Skeletal muscle tissue (tissue), 3 donors: ENCODE measurements at regions not wholly inside any gene's neighbourhood (a gene's known extent, or its start where the extent isn't known, plus 50 kb on each side); places are given as distances from the start of the nearest gene placed in this dataset.
"Not testable (repeated sequence)": the region's sequence is repeated elsewhere in the genome, so short reads cannot be mapped to it uniquely, and the experiment has no call there.

ENCODE experiments used
- H3K27ac ChIP-seq: one replicate; pipeline ENCODE4 v1.7.0; 2013; ENCODE audit warnings: mild to moderate bottlenecking, low read depth, low read length, inconsistent platforms
- H3K27me3 ChIP-seq, 3 donors: one replicate each; pipeline ENCODE4 v1.7.0; 2013; ENCODE audit warnings: low read length in 3 of 3; ENCODE audit not compliant: control insufficient read depth in 3 of 3, insufficient read depth in 3 of 3
- H3K36me3 ChIP-seq, 3 donors: one replicate each; pipeline ENCODE4 v1.7.0; 2013; ENCODE audit warnings: low read length in 3 of 3; ENCODE audit not compliant: control insufficient read depth in 3 of 3, insufficient read depth in 3 of 3
- H3K4me1 ChIP-seq, 3 donors: one replicate each; pipeline ENCODE4 v1.7.0; 2013; ENCODE audit warnings: low read length in 3 of 3, mild to moderate bottlenecking in 3 of 3; ENCODE audit not compliant: control insufficient read depth in 3 of 3, insufficient read depth in 3 of 3
- H3K4me3 ChIP-seq, 3 donors: one replicate each; pipeline ENCODE4 v1.7.0; 2013; ENCODE audit warnings: low read length in 3 of 3
- H3K9ac ChIP-seq, 3 donors: one replicate each; pipeline ENCODE4 v1.7.0; 2013; ENCODE audit warnings: low read length in 3 of 3, mild to moderate bottlenecking in 3 of 3, moderate library complexity in 2 of 3, low read depth in 1 of 3
- H3K9me3 ChIP-seq, 3 donors: one replicate each; pipeline ENCODE4 v1.7.0; 2013; ENCODE audit warnings: low read length in 3 of 3; ENCODE audit not compliant: control insufficient read depth in 3 of 3
- donor health status: Osteomylitis.

- H3K9ac ChIP-seq = no peak overlapping the region
- no peaks in the 10 kb centered on the region for H3K36me3 ChIP-seq
- no peaks in the 10 kb centered on the region for H3K9me3 ChIP-seq
- no peaks in the 10 kb centered on the region for H3K4me1 ChIP-seq
- no peak overlapping the region for H3K27ac ChIP-seq
- H3K4me3 ChIP-seq = no peak overlapping the region
- H3K27me3 ChIP-seq = no peaks in the 10 kb centered on the region
Measured at GRCh38 chr9:11686733-11687132, 1006.5 kb upstream of the TYRP1 start.

DNA sequence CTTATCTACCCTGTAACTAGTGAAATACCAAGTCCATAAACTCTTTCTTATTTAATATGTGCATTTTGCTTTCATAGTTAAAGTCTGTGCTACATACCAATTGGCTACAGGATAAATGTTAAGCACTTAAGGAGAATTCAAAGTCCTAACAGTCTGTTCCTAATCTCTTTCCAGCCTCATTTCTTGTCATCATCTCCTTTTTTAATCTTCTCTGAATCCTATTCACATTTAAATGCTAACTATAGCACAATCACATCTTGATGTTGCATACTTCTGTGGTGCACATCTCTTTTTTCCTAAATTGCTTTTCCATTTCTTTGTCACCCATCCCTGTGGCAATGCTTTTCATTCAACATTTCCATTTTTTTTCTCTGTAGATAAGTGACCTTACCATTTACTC, 996.1 kb upstream of the TYRP1 start:
- Histone ChIP-seq H3K9ac (no peak overlapping the region), H3K27ac (no peak overlapping the region), H3K27me3 (no peaks in the 10 kb centered on the region), H3K9me3 (no peaks in the 10 kb centered on the region), H3K36me3 (no peaks in the 10 kb centered on the region), H3K4me1 (no peaks in the 10 kb centered on the region), H3K4me3 (no peak overlapping the region)

DNA sequence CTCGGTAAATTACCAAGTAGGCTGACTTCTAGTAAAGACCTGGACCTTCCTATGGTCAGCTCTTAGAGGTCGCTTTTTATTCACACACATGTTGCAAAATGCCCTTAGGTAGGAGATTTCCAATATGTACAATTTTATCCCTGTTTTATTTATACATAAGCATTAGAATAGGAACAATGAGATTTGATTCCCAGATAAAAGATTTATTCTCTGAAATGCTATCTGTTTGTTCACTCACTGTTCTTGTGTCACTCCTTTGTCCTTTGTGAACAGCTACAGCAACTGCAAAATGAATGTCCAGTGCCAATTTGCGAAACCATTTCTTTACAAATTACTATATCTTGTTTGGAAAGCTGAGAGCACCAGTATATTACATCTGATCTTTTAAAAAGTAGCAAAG, 991.5 kb upstream of the TYRP1 start:
- H3K9me3 ChIP-seq = no peaks in the 10 kb centered on the region
- H3K4me3 ChIP-seq = no peak overlapping the region
- no peak overlapping the region for H3K9ac ChIP-seq
- no peaks in the 10 kb centered on the region for H3K4me1 ChIP-seq
- no peak overlapping the region for H3K27ac ChIP-seq
- no peaks in the 10 kb centered on the region for H3K36me3 ChIP-seq
- no peaks in the 10 kb centered on the region for H3K27me3 ChIP-seq

DNA sequence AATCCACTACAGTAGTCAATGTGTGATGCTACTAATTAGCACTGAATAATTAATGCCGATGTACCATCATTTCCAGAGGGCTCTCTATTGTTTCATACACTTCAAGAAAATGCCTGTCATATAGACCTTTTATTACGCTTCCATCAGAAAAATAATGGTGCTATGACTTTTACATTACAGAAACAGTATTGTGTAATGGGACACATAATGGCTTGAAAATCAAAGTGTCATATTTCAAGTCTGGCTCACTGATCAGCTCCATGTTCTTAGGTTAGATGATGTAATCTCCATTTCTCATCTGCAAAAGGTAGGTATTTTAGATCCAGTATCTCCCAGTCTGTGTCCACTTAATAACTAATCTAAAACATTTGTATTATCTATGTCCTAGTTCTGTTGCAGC, 990.6 kb upstream of the TYRP1 start:
- Histone ChIP-seq H3K27me3 (no peaks in the 10 kb centered on the region), H3K4me3 (no peak overlapping the region), H3K4me1 (no peaks in the 10 kb centered on the region), H3K9ac (no peak overlapping the region), H3K36me3 (no peaks in the 10 kb centered on the region), H3K9me3 (no peaks in the 10 kb centered on the region), H3K27ac (no peak overlapping the region)

GRCh38 chr9:11704198-11704597, 989.0 kb upstream of the TYRP1 start:
- H3K27me3 ChIP-seq, H3K9ac ChIP-seq, H3K4me1 ChIP-seq, H3K27ac ChIP-seq, H3K9me3 ChIP-seq, H3K36me3 ChIP-seq, H3K4me3 ChIP-seq: not testable (repeated sequence)

DNA sequence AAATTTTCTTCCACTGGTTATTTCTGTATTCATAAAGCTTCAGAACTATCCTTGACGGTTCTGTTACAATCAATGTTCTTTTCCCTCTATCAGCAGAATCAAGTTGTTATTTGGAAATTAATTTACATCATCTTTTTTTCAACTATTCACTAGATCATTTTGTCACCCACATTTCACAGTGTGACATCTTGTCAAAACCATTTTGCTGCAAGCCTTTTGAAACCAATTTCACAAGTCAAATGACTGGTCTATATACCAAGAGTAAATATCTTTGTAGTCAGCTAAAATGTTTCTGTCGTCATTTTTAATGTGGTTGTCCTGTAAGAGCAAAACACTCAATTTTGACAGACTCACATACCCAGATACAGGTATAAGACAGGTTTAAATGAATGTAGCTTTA, 984.3 kb upstream of the TYRP1 start:
- Histone ChIP-seq H3K9ac (no peak overlapping the region), H3K4me1 (no peaks in the 10 kb centered on the region), H3K27me3 (no peaks in the 10 kb centered on the region), H3K27ac (no peak overlapping the region), H3K36me3 (no peaks in the 10 kb centered on the region), H3K4me3 (no peak overlapping the region), H3K9me3 (no peaks in the 10 kb centered on the region)

DNA sequence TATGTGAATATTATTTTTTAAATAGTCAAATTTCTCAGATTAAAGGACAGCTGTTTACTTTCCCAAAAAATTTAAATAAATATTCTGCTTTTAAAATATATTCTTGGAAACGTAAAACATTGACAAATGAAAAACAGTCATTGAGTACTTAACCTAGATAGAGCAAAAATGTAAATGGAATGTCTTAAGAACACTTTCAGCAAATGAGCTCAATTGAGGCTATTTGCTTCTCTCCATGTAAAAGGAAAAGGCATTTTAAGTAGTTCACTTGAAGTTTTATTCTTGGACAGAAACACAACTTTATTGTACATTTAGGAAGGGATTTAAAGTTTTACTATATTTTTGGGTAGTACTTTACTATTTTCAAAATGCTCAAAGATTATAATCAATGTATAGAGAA, 983.6 kb upstream of the TYRP1 start:
- Histone ChIP-seq H3K9me3 (no peaks in the 10 kb centered on the region), H3K4me1 (no peaks in the 10 kb centered on the region), H3K4me3 (no peak overlapping the region), H3K9ac (no peak overlapping the region), H3K27me3 (no peaks in the 10 kb centered on the region), H3K36me3 (no peaks in the 10 kb centered on the region), H3K27ac (no peak overlapping the region)

- Histone ChIP-seq H3K27ac (no peak overlapping the region), H3K9me3 (no peaks in the 10 kb centered on the region), H3K4me3 (no peak overlapping the region)
Measured at GRCh38 chr9:11713077-11713476, 980.1 kb upstream of the TYRP1 start.

DNA sequence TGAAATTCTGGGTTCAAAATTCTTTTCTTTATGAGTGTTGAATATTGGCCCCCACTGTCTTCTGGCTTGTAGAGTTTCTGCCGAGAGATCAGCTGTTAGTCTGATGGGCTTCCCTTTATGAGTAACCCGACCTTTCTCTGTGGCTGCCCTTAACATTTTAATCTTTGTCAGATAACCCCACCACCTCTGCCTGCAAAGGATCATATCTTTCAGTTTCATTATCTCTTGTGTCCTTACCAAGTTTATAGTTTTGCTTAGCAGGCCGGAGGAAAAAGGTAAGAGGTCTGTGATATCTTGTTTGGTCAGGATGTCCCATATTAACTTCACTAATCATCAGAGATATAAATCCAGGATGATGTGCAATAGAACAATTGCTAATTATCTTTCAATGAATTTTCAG, 970.2 kb upstream of the TYRP1 start:
- H3K27ac ChIP-seq = no peak overlapping the region
- H3K4me1 ChIP-seq = no peaks in the 10 kb centered on the region
- no peaks in the 10 kb centered on the region for H3K27me3 ChIP-seq
- no peaks in the 10 kb centered on the region for H3K36me3 ChIP-seq
- peaks cover 0 to 2% (median 0%) of the 10 kb centered on the region in 3 donors for H3K9me3 ChIP-seq
- H3K4me3 ChIP-seq = no peak overlapping the region
- no peak overlapping the region for H3K9ac ChIP-seq

More at GRCh38 chr9:11713077-11713476, 980.1 kb upstream of the TYRP1 start:
- Histone ChIP-seq H3K4me1 (no peaks in the 10 kb centered on the region), H3K9ac (no peak overlapping the region), H3K27me3 (no peaks in the 10 kb centered on the region), H3K36me3 (no peaks in the 10 kb centered on the region)

DNA sequence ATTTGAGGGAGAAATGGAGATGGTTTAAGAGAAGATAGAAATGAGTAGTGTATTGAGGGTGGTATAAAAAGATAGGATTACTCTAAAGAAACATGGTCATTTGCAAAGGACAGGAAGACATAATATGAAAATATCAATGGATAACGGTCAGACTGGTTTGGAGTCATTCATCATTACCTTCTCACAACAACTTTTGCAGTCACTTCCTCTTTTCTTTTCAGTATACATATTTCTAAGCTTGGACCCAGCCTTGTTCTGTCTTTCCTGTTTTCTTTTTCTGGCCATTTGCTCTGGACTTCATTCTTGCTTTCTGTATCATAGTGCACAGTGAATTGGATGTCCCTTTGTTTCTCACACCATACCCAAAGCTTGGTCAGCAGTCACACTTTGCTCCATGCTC, 966.5 kb upstream of the TYRP1 start:
- H3K27me3 ChIP-seq = no peaks in the 10 kb centered on the region
- H3K27ac ChIP-seq = no peak overlapping the region
- no peaks in the 10 kb centered on the region for H3K4me1 ChIP-seq
- no peak overlapping the region for H3K9ac ChIP-seq
- no peaks in the 10 kb centered on the region for H3K36me3 ChIP-seq
- peaks cover 0 to 2% (median 0%) of the 10 kb centered on the region in 3 donors for H3K9me3 ChIP-seq
- H3K4me3 ChIP-seq = no peak overlapping the region

- peaks cover 0 to 4% (median 0%) of the 10 kb centered on the region in 3 donors for H3K9me3 ChIP-seq
- H3K4me3 ChIP-seq = no peak overlapping the region
- H3K27me3 ChIP-seq = no peaks in the 10 kb centered on the region
- no peaks in the 10 kb centered on the region for H3K36me3 ChIP-seq
- no peak overlapping the region for H3K27ac ChIP-seq
- no peaks in the 10 kb centered on the region for H3K4me1 ChIP-seq
- H3K9ac ChIP-seq = no peak overlapping the region
Measured at GRCh38 chr9:11735391-11735790, 957.8 kb upstream of the TYRP1 start.
